COLO829 (cell line): ENCODE measurements at regions not wholly inside any gene's neighbourhood (a gene's known extent, or its start where the extent isn't known, plus 50 kb on each side); places are given as distances from the start of the nearest gene placed in this dataset.

ENCODE experiments used
- DNase-seq: peaks from one replicate; pipeline ENCODE4 v3.0.0; 2012; ENCODE audit warnings: low spot score

DNA sequence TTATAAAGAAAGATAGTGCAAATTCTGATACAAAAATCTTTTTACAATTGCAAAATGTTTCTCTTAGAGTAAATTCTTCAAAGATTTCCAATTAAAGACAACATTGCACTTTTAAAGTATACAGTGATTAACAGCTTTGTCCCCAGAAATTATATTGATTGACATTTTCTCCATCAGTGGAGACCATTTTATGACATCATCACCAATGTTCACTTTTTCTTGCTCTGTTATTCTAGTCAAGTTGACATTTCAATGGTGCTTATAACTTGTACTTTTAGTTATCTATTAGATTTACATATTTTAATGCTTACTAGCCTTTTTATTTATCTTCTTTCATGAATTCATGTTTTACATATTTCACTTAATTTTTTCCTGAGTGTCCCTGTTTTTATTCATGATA is 524.8 kb downstream of the HAO1 start:
- DNase-seq, result no peak

DNA sequence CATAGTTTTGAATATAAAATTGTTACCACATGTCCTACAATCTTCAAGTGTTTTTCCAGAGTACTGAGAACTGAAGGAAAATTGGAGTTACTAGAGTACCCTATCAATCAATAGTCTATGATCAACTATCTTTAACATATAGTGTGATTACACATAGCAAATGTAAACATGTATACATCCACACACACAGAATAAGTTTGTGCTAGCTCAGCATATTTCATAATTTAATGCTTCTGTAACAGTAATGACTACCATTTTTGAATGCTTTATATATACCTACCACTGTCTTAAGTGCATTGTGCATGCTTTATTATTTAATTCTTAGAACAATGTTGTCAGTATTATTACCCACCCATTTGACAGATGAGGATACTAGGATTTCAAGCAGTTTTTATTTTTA is 523.9 kb downstream of the HAO1 start:
- no peak for DNase-seq

DNA sequence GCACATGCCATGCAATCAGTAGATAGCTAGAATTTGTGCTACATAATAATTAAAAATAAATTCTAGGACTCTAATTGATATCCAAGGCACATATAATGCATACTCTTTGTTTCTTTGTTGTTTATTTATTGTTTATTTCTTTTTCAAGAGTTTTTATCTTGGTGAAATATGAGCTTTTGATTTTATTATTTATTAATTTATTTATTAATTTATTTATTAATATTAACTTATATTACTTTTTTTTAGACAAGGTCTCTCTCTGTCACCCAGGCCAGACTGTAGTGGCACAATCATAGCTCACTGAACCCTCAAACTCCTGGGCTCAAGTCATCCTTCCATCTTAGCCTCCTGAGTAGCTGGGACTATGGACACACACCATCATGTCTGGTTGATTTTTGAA is 519.9 kb downstream of the HAO1 start:
- DNase-seq, result no peak

DNA sequence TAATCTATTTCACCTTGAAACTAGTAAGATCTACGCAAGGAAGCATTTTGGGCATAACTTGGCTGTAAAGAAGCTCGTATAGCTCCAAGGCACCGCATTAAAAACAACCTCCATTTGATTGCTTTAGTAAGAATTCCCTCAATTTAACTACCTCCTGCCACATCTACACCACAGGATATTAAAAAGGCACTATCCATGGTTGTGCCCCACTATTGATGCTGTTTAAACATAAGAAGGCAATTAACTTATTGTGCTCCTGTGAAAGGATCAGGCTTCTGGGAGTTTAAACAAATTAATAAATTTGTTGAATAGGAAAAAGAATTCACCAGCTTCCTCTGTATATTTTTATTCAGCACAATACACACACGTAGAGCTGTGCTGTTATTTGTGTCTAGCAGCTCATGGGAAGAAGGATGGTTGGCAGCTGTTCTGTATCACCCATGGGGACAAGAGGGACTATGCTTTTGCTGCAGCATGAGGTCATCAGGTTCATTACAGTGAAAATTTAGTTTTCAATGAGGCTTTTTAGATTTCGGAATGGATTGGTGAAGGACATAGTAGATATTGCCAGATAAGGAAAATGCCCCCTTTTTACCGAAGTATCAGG is 513.3 kb downstream of the HAO1 start:
- no peak for DNase-seq

DNA sequence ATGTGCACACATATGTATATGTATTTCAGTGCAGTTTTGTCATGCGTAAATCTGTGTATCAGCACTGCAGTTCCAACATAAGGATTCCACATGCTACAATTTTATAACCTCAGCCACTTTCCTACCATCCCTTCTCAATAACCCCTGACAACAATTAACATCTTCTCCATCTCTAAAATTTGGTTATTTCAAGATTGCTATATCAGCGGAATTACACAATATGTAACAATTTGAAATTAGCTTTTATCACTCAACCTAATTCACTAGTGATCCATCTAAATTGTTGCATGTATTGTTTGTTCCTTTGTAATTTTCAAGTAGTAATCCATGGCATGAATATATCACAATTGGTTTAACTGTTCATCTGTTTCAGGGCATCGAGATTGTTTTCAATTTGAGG is 511.3 kb downstream of the HAO1 start:
- no peak for DNase-seq

DNA sequence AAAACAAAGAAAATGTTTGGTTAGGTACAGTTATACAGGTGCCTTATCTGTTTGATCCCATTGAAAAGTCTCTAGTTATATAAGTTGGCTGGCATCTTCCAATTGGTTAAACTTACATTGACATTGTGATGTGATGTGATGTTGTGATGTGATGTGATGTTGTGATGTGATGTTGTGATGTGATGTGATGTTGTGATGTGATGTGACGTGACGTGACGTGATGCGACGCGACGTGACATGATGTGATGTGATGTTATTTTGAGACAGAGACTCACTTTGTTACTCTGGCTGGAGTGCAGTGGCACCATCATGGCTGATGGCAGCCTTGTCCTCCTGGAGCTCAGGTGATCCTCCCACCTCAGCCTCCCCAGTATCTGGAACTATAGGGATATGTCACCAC is 507.6 kb downstream of the HAO1 start:
- no peak for DNase-seq

DNA sequence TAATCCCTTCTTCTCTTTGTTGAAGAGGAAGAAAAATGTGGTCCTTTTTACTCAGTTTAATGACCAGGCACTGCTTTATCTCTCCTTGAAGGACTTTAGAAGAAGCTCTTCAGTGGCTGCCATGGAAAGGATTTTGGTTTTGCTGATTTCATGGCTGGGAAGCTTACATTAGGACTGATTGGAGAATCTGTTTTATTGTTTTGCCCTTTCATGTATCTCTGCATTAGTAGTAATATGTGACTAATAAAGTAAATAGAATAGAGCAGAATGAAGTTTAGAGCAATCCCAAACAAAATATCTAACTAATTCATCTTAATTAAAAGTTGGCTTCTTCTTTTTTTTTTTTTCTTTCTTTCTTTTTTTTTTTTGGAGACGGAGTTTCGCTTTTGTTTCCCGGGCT is 502.9 kb downstream of the HAO1 start:
- DNase-seq, result no peak

DNA sequence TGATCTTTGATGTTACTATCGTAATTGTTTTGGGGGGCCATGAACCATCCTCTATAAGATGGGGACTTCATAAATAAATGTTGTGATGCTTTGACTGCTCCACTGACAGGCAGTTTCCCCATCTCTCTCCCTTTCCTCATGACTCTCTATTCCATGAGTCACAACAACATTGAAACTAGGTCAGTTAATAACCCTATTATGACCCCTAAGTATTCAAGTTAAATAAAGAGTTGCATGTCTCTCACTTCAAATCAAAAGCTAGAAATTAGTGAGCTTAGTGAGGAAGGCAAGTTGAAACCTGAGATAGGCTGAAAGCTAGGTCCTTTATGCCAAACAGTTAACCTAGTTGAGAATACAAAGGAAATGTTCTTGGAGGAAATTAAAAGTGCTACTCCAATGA is 491.0 kb downstream of the HAO1 start:
- DNase-seq, result no peak

DNA sequence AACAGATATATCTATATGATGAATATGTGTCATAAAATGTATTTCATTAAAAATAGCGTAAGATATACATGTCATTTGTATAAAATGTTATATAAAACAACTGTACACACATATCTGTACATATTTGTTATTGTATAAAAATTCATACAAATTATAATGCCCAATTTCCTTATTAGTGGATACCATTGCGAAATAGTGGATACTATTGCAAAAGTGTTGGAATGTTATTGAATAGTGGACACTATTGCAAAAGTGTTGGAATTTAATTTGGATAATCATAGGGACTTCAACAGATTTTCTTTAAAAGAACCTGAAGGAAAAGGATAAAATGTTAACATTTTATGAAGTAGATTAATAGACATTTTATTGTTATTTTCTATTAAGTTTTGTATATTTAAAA is 487.4 kb downstream of the HAO1 start:
- no peak for DNase-seq

DNA sequence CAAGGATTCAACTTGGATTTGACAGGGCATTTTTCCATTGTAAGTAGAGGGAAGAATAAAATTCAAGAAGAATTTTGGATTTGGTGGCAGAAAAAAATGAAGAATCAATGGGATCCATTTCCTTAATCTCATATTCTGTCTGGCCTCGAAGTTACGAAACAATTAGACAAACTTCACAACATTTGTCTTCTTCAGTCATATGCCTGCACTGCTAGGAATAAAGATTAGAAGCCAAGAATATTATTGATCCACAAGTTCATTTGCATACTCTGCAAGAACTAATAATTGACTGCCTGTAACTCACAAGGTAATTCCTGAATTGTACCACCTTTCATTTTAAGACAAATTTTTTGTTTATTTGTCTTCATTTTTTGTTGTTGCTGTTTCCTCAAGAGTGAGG is 486.2 kb downstream of the HAO1 start:
- no peak for DNase-seq

DNA sequence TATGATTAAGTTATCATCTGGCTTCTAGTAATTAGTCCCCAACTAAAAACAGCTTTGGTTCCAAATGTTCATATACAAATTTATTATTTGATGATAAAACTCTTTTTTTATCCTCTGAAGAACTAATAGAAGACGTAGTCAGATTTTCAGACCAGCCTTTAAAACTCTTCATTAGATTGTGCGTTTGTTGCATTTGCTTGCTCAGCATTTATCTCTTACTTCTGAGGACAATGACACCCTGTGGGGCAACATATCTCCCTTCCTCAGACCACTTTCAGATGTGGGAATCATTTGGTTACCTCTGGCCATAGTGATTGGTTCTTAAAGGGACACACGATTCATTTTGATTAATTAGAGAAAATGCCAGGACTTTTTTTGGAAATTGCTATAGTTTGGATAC is 481.8 kb downstream of the HAO1 start:
- DNase-seq, result no peak

DNA sequence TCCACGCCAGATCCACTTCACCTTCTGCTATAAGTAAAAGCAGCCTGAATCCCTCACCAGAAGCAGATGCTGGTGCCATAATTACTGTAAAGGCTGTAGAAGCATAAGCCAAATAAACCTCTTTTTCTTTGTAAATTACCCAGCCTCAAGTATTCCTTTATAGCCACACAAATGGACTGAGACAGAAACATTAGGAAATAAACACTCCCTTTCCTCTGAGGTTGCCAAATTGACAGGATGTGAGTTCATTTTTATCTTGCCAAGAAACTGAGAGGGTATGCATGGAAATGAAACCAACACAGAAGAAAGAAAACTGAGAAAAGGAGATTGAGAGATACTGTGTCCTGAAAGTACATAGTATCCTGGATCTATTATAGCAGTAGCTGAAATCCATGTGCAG is 481.2 kb downstream of the HAO1 start:
- DNase-seq, result no peak

DNA sequence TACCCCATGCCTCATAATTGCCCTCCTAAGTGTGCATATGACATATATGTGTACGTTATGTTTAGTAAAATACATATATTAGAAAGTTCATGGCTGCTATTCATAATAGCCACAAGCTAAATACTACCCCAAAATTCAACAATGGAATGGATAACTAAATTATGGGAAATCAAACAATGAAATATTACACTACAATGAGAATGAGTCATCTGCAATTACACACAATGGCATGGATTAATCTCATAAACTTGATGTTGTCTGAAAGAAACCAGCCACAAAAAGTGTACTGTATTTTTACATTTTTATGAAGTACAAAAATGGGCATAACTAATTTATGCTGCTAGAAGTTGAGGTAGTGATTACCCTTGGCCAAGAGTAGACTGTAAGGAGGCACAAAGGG is 477.0 kb downstream of the HAO1 start:
- DNase-seq, result no peak

DNA sequence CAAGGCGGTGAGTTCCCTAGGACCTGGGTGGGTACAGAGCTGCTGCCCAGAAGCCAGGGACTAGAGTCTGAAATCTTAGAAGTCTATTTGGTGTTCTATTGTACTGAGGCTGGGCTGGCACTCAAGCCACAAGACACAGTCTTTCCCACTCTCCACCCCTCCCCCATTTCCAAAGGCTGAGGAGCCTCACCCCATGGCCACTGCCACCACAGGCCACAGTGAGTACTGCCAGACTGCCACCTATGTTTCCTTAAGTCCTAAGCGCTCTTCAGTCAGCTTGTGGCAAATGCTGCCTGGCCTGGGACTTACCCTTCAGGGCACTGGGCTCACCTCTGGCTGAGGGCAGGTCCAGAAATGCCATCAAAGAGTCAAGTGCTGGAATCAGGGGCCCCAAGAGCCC is 469.3 kb downstream of the HAO1 start:
- DNase-seq, result no peak

DNA sequence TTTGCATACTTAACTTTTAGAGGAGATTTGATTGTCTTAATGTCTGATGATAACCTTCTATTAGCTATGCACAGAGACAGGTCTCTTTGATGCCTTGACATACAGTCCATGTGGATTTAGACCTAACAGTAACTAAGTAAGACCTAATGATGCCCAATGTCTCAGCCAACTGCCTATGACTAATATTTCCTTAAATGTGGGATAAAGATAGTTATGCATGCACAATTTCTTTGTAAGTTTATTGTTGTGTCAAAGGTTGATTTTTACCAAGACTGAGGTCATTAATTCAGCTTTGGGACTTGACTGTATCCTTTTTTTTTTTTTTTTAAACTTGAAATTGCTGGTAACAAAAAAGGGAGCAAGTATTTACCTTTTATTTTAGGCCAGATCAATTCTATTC is 450.0 kb downstream of the HAO1 start:
- DNase-seq, result no peak

DNA sequence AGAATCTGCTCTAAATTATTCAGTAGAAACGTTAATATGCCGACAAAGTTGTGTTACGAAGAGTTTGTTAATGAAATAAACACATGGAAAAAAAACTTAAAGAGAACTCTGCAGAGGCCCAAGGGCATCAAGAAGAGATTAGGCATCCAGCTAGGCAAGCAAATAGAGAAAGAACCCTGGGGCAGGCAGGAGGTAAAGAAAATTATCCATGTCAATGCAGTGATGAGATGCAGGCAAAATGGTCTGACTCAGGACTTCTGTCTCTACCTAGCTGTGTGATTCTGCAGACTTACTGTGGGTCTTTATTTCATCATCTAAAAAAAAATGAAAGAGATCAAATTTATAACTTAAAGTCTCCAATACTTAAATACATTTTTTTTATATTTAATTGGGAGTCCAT is 448.0 kb downstream of the HAO1 start:
- DNase-seq, result no peak

DNA sequence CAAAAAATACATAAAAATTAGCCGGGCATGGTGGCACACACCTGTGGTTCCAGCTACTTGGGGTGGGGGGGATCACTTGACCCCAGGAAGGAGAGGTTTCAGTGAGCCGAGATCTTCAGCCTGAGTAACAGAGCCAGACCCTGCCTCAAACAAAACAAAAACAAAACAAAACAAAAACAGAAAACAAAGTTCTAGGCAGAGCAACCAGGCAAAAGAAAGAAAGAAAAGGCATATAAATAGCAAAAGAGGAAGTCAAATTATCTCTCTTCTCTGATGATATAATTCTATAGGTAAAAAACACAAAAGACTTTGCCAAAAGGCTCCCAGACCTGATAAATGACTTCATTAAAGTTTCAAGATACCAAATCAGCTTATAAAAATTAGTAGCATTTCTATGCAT is 446.9 kb downstream of the HAO1 start:
- DNase-seq, result no peak

DNA sequence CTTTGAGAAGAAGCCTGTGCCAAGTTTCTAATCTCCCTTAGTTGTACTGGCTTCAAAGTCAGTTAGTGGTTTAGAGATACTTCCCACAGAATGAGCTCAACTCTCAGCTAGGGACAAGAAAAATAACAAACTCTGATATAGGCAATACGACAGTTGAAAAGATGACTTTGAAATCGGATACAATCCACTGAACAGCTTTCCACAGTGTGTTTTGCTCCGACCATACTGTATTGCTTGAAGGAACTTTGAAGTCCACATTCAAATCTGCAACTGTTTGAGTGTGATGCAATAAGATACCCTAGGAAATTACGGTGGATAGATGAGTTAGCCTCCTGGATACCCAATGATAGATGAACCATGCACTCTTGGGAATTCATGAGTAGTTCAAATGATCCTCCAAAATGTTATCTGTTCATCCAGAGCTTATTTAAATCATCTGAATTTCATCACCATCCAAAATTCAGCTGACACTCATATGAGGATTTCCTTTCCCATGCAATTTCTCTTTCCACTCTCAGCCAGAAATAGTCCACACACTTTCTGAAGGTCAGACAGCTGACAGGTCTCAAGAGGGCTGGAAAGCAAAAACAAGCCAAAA is 443.8 kb downstream of the HAO1 start:
- no peak for DNase-seq

DNA sequence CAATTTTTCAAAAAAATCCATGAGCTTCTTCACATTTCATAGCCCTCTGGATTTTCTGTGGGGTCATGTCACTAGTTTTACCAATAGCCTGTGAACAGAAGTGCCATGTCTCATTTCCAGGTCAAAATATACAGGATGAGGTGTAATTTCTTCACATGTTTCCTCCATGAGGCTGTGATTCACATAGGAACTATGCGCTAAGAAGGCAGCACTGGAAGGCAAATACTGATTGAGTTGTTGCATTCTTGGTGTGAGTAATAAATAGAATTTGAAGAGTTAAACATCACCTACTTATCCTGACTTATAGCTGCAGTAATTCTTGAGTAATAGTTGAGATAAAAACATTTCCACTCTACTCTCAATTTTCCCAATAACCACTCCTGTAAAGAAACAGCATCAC is 442.3 kb downstream of the HAO1 start:
- DNase-seq, result no peak

DNA sequence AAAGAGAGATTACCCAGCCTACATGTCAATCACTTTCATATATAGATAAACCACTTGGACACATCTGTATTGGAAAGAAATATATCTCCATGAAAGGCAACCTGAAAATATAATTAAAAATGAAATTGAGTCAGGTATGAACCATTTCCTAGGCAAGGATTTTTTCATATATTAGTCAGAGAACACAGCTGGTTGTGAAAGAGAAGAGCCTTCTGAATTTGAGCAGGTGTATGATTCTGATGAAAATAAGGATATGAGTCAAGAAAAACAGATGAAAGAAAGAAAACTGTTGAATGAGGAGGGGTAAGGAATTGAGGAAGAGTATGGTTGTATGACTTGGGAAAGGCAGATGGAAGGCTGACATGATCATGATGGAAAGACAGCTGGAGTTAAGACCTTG is 441.1 kb downstream of the HAO1 start:
- no peak for DNase-seq

DNA sequence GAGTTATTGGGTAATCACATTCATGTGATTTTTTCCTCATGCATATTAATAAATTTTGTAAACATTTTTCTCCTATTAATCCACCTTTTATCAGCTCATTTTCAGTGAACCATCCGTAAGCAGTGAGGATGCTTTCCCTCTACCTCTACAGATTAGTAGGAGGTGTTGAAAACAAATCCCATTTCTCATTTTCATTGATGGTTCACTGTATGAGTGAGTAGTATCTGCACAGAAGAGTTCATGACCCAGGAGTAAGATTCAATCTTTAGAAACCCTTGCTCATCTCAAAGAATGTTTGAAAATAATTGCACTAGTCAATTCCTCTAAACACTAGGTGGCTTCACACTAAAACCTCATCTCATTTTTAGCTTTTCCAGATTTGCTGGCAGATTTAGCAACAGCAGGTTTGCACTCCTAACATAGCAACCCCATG is 440.0 kb downstream of the HAO1 start:
- no peak for DNase-seq

DNA sequence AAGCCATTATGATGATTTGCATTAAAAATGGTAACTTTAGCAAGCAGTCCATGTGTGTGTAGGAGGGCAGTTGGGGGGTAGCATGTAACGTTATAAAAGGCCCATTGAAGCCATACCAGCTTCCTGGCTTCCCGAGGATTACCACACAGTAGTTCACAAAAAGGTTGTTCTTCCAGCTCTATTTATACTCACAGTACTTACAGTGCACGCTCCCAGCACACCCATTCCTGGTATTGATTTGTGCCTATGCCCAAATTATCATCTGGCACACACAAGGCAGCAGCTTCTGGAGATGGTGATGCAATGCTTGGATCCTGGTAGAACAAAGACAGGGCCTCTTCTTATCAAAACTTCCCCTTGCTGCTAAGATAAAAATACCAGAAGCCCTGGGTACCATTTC is 436.8 kb downstream of the HAO1 start:
- peak; percentile 93 for DNase-seq

DNA sequence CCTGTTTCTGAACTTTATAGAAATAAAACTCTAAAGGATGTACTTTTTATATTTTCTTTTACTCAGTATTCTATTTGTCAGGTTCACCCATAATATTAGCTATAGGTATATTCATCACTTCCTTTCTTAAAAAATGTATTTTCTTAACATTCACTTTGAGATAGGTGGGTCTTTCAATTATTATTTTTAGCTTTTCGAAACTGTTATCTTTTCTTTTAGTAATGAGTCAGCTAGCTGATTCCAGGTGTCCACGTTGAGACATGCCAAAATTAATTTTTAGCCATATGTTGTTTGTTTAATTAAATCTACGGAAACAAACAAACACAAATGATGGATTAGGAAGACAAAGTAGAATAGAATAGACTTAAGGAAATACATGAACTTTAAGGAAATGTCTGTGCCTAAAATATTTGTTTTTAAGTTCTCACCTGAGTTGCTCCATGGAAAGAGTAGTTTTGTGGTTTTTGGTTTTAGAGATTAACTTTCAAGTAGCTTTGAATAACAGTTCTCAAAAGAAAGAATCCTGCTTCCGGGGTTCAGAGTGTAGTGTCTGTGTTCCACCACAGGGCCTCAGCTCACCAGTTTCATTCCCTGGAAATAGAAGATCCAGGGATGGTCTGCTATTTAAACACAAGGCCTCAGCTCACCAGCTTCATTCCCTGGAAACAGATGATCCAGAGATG is 435.0 kb downstream of the HAO1 start:
- DNase-seq, result no peak

DNA sequence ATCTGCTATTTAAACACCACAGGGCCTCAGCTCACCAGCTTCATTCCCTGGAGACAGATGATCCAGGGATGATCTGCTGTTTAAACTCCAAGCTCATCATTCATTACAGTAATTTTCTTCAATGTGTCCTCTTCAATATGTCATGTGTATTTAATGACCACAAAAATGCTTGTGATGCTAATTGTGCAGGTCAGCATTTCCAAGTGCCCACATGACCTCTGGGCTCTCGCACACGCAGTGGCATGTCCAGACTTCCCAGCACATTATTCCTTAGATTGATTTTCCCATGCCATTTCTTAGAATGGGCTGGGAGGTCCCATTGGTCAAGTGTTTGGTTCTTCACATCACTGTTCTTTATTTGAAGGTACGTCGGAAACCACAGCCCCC is 434.4 kb downstream of the HAO1 start:
- DNase-seq, result peak; percentile 22
